ENCODE measurements at regions not wholly inside any gene's neighbourhood (a gene's known extent, or its start where the extent isn't known, plus 50 kb on each side); places are given as distances from the start of the nearest gene placed in this dataset.
"Not testable (repeated sequence)": the region's sequence is repeated elsewhere in the genome, so short reads cannot be mapped to it uniquely, and the experiment has no call there.

- Histone ChIP-seq H3K27me3 (replicated peaks; ENCODE audit: control insufficient read depth, insufficient read depth, low read length) (no peaks in the 10 kb centered on the region), H3K36me3 (ENCODE audit: control insufficient read depth, insufficient read depth, low read length) (no peaks in the 10 kb centered on the region), H3K4me3 (replicated peaks; ENCODE audit: low read depth, low read length) (no peak overlapping the region)
- DNase-seq (ENCODE audit: extremely low read depth, insufficient read length) = no peak
- no peak for TF ChIP-seq CTCF (IDR thresholded peaks at IDR 0.05; ENCODE audit: insufficient read depth, low read length, poor library complexity, severe bottlenecking)
Observed at GRCh38 chr19:34084396-34085145, 87.7 kb upstream of the LSM14A start.

GRCh38 chr19:34085336-34085735 is 87.0 kb upstream of the LSM14A start:
- no peak overlapping the region for H3K4me3 ChIP-seq (replicated peaks; ENCODE audit: low read depth, low read length)
- TF ChIP-seq CTCF (IDR thresholded peaks at IDR 0.05; ENCODE audit: insufficient read depth, low read length, poor library complexity, severe bottlenecking) = no peak

GRCh38 chr19:34088292-34088691 is 84.0 kb upstream of the LSM14A start:
- no peak for TF ChIP-seq CTCF (IDR thresholded peaks at IDR 0.05; ENCODE audit: insufficient read depth, low read length, poor library complexity, severe bottlenecking)
- Histone ChIP-seq H3K36me3 (ENCODE audit: control insufficient read depth, insufficient read depth, low read length) (no peaks in the 10 kb centered on the region), H3K27me3 (replicated peaks; ENCODE audit: control insufficient read depth, insufficient read depth, low read length) (no peaks in the 10 kb centered on the region), H3K4me3 (replicated peaks; ENCODE audit: low read depth, low read length) (no peak overlapping the region)
- no peak for DNase-seq (ENCODE audit: extremely low read depth, insufficient read length)

More at GRCh38 chr19:34085336-34085735, 87.0 kb upstream of the LSM14A start:
- no peak for DNase-seq (ENCODE audit: extremely low read depth, insufficient read length)
- Histone ChIP-seq H3K27me3 (replicated peaks; ENCODE audit: control insufficient read depth, insufficient read depth, low read length) (no peaks in the 10 kb centered on the region), H3K36me3 (ENCODE audit: control insufficient read depth, insufficient read depth, low read length) (no peaks in the 10 kb centered on the region)

- no peaks in the 10 kb centered on the region for H3K27me3 ChIP-seq (replicated peaks; ENCODE audit: control insufficient read depth, insufficient read depth, low read length)
- TF ChIP-seq CTCF (IDR thresholded peaks at IDR 0.05; ENCODE audit: insufficient read depth, low read length, poor library complexity, severe bottlenecking) = no peak
- no peak overlapping the region for H3K4me3 ChIP-seq (replicated peaks; ENCODE audit: low read depth, low read length)
- H3K36me3 ChIP-seq (ENCODE audit: control insufficient read depth, insufficient read depth, low read length) = no peaks in the 10 kb centered on the region
- DNase-seq (ENCODE audit: extremely low read depth, insufficient read length) = no peak
Observed at GRCh38 chr19:34089566-34089965, 82.7 kb upstream of the LSM14A start.

GRCh38 chr19:34094960-34095359 is 77.3 kb upstream of the LSM14A start:
- Histone ChIP-seq H3K27me3 (replicated peaks; ENCODE audit: control insufficient read depth, insufficient read depth, low read length) (no peaks in the 10 kb centered on the region), H3K4me3 (replicated peaks; ENCODE audit: low read depth, low read length) (no peak overlapping the region), H3K36me3 (ENCODE audit: control insufficient read depth, insufficient read depth, low read length) (no peaks in the 10 kb centered on the region)
- no peak for DNase-seq (ENCODE audit: extremely low read depth, insufficient read length)
- no peak for TF ChIP-seq CTCF (IDR thresholded peaks at IDR 0.05; ENCODE audit: insufficient read depth, low read length, poor library complexity, severe bottlenecking)

GRCh38 chr19:34095411-34095810 is 76.9 kb upstream of the LSM14A start:
- H3K27me3 ChIP-seq (replicated peaks; ENCODE audit: control insufficient read depth, insufficient read depth, low read length); H3K4me3 ChIP-seq (replicated peaks; ENCODE audit: low read depth, low read length); H3K36me3 ChIP-seq (ENCODE audit: control insufficient read depth, insufficient read depth, low read length); DNase-seq (ENCODE audit: extremely low read depth, insufficient read length): not testable (repeated sequence)
